Keratinocyte (primary cell): ENCODE measurements at regions not wholly inside any gene's neighbourhood (a gene's known extent, or its start where the extent isn't known, plus 50 kb on each side); places are given as distances from the start of the nearest gene placed in this dataset.

Source experiments
- DNase-seq: peaks from one replicate; pipeline ENCODE4 v3.0.0-alpha.2; 2011; ENCODE audit warnings: low read depth, missing footprints, low spot score
- FAIRE-seq: peaks from 2 replicates; lab custom pipeline; 2011; peaks lifted over from hg19 to GRCh38; lab: Jason Lieb, UNC
- H2AFZ ChIP-seq: 2 replicates; pipeline ENCODE4 v1.6.0; 2012; ENCODE audit warnings: low read length, control low read depth, inconsistent platforms; ENCODE audit not compliant: control insufficient read depth
- H3K27ac ChIP-seq: 2 replicates; pipeline ENCODE4 v1.5.1; 2011; ENCODE audit warnings: low read length; ENCODE audit not compliant: control insufficient read depth, insufficient read depth
- H3K27me3 ChIP-seq: 3 replicates; pipeline ENCODE4 v1.6.0; 2011; ENCODE audit warnings: low read length; ENCODE audit not compliant: control insufficient read depth, insufficient read depth; ENCODE audit errors: extremely low read depth
- H3K36me3 ChIP-seq, 2 experiments: 2 replicates in 1 of 2; 3 replicates in 1 of 2; pipeline ENCODE4 v1.5.1; 2011; ENCODE audit warnings: low read length in 2 of 2, mild to moderate bottlenecking in 1 of 2; ENCODE audit not compliant: control insufficient read depth in 2 of 2, insufficient read depth in 2 of 2; ENCODE audit errors: extremely low read depth in 1 of 2
- H3K4me1 ChIP-seq: 3 replicates; pipeline ENCODE4 v1.5.1; 2011; ENCODE audit warnings: low read length; ENCODE audit not compliant: control insufficient read depth, insufficient read depth; ENCODE audit errors: extremely low read depth
- H3K4me2 ChIP-seq: 3 replicates; pipeline ENCODE4 v1.6.0; 2011; ENCODE audit warnings: low read depth, low read length; ENCODE audit not compliant: control insufficient read depth, insufficient read depth; ENCODE audit errors: extremely low read depth
- H3K4me3 ChIP-seq, 3 experiments: fragments of 200-600 bp in 1 of 3; sonication (generic) in 1 of 3; 2 replicates in 2 of 3; 3 replicates in 1 of 3; pipeline ENCODE4 v1.5.1; 2011 to 2016; ENCODE audit warnings: low read length in 3 of 3, mild to moderate bottlenecking in 3 of 3, control low read depth in 2 of 3, inconsistent platforms in 1 of 3, low read depth in 1 of 3, mixed read lengths in 1 of 3, mixed run types in 1 of 3, moderate library complexity in 1 of 3; ENCODE audit not compliant: control insufficient read depth in 2 of 3, insufficient read depth in 2 of 3; ENCODE audit errors: extremely low read depth in 1 of 3
- H3K79me2 ChIP-seq: 2 replicates; pipeline ENCODE4 v1.6.0; 2012; ENCODE audit warnings: low read length; ENCODE audit not compliant: control insufficient read depth, insufficient read depth
- H3K9ac ChIP-seq: 3 replicates; pipeline ENCODE4 v1.6.0; 2011; ENCODE audit warnings: low read length; ENCODE audit not compliant: control insufficient read depth, insufficient read depth; ENCODE audit errors: extremely low read depth
- H3K9me1 ChIP-seq: 3 replicates; pipeline ENCODE4 v1.6.0; 2011; ENCODE audit warnings: low read length; ENCODE audit not compliant: control insufficient read depth, insufficient read depth; ENCODE audit errors: extremely low read depth
- H3K9me3 ChIP-seq: 2 replicates; pipeline ENCODE4 v1.5.1; 2012; ENCODE audit warnings: low read depth, low read length; ENCODE audit not compliant: control insufficient read depth
- H4K20me1 ChIP-seq: 3 replicates; pipeline ENCODE4 v1.6.0; 2011; ENCODE audit warnings: low read length; ENCODE audit not compliant: control insufficient read depth, insufficient read depth; ENCODE audit errors: extremely low read depth
- CTCF ChIP-seq, 3 experiments: IDR thresholded peaks in 1 of 3; conservative IDR thresholded peaks in 1 of 3; optimal IDR thresholded peaks in 1 of 3; 2 replicates in 2 of 3; 3 replicates in 1 of 3; pipeline versions ENCODE3 to v1.5.1; 2011; ENCODE audit warnings: low read length in 3 of 3, mild to moderate bottlenecking in 3 of 3, moderate library complexity in 2 of 3, control low read depth in 1 of 3, inconsistent platforms in 1 of 3; ENCODE audit not compliant: insufficient read depth in 2 of 3; ENCODE audit errors: extremely low read depth in 1 of 3
- EZH2 ChIP-seq: IDR thresholded peaks from one replicate; pipeline ENCODE4 v1.6.1; 2012; ENCODE audit warnings: inconsistent platforms, mild to moderate bottlenecking, low read length, moderate library complexity
- dilution Hi-C: fragments of 300-500 bp; cut with MboI; formaldehyde crosslinking; loops from one replicate; pipeline ENCODE4 v1.7.0; 2020; ENCODE audit warnings: low sequenced_read_pairs; ENCODE audit not compliant: extremely low pct_ligation_motif_present

DNA sequence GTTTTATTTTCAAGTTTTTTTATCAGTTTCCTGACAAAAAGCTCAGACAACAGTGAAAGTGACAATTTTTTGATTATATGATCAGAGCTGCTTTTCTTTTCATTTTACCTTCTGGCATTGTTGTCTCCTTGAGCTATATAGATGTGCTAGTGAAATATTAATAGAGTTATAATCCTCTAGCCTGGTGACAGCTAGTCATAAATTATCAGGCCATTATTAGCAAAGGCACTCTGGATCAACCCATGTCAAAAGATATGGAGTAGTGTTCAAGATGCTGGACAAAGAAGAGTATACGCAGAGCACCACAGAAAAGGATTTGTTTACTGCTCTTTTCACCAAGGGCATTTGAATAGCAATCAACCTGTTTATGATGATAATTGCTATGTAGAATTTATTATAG is 1230.1 kb downstream of the HACE1 start:
- Histone ChIP-seq H3K4me1 (no peaks in the 10 kb centered on the region), H3K9me3 (no peaks in the 10 kb centered on the region), H2AFZ (no peak overlapping the region), H4K20me1 (no peaks in the 10 kb centered on the region), H3K27ac (no peak overlapping the region), H3K9ac (no peak overlapping the region), H3K4me3 (no peak overlapping the region), H3K4me2 (no peak overlapping the region), H3K9me1 (no peaks in the 10 kb centered on the region), H3K36me3 (no peaks in the 10 kb centered on the region), H3K79me2 (no peaks in the 10 kb centered on the region), H3K27me3 (no peaks in the 10 kb centered on the region)
- DNase-seq (no peak), FAIRE-seq (no peak)
- TF ChIP-seq EZH2 (no peak), CTCF (optimal IDR thresholded peaks at IDR 0.05 in 1 of 3, IDR thresholded peaks at IDR 0.05 in 1 of 3, conservative IDR thresholded peaks at IDR 0.05 in 1 of 3; ENCODE audit: extremely low read depth in 1 of 3, insufficient read depth in 2 of 3, low read length in 3 of 3) (no peak)
- dilution Hi-C loops = no loop called here

DNA sequence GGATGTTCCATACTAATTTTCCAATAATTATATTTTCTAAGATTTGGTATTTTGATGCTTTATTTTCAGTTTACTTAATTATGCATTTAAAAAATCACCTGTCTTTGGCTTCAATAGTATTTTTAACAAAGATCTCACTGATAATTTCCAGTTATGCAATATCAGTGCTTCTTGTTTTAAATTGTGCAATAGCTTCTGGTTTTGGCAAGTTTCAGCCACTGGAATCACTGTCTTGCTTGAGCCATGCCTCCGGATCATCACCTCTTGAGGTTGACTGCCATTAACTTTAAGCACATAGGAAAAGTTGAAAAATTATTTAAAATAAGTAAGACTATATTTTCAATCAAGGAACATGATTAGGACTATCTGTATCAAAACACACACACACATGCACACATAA is 1242.1 kb downstream of the HACE1 start:
- DNase-seq = no peak
- Histone ChIP-seq H3K9ac (no peak overlapping the region), H3K4me1 (no peaks in the 10 kb centered on the region), H3K4me3 (no peak overlapping the region), H4K20me1 (no peaks in the 10 kb centered on the region), H3K9me3 (no peaks in the 10 kb centered on the region), H3K27ac (no peak overlapping the region), H3K79me2 (no peaks in the 10 kb centered on the region), H3K4me2 (no peak overlapping the region), H3K27me3 (no peaks in the 10 kb centered on the region), H2AFZ (no peak overlapping the region), H3K9me1 (no peaks in the 10 kb centered on the region), H3K36me3 (no peaks in the 10 kb centered on the region)
- no peak for TF ChIP-seq CTCF (optimal IDR thresholded peaks at IDR 0.05 in 1 of 3, IDR thresholded peaks at IDR 0.05 in 1 of 3, conservative IDR thresholded peaks at IDR 0.05 in 1 of 3; ENCODE audit: extremely low read depth in 1 of 3, insufficient read depth in 2 of 3, low read length in 3 of 3)
- dilution Hi-C loops = no loop called here
- FAIRE-seq = no peak
